ENCODE measurements at regions not wholly inside any gene's neighbourhood (a gene's known extent, or its start where the extent isn't known, plus 50 kb on each side); places are given as distances from the start of the nearest gene placed in this dataset.

DNA sequence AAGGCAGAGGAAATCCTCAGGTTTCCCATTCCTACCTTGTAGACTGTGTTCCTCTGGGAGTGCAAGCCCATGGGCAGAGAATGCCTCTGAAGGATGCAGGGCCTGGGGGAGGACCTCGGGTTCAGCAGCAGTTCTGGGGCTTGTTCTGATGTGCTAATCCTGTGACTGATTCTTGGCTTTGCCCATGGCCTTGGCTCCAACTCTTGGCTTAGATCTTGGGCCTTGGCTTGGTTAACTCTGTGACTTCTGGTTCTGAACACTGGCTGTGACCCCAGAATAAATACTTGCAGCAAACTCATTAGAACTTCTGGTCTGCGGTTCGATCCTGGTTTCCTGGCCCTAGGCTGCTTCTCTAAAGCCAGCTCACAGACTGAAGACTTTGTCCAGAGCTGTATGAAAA, 366.9 kb upstream of the ZEB2 start:
- Histone ChIP-seq H3K4me1 (ENCODE audit: control insufficient read depth, insufficient read depth, low read length) (no peaks in the 10 kb centered on the region), H3K27ac (ENCODE audit: extremely low read depth, low read depth, low read length) (no peak overlapping the region), H3K9me3 (ENCODE audit: control insufficient read depth, insufficient read depth, low read depth, low read length) (no peaks in the 10 kb centered on the region), H3K36me3 (ENCODE audit: control insufficient read depth in 2 of 2, insufficient read depth in 1 of 2, low read length in 2 of 2) (no peaks in the 10 kb centered on the region), H3K4me3 (ENCODE audit: low read depth, low read length) (no peak overlapping the region)
- TF ChIP-seq ZNF2 (tag by site-specific recombination; IDR thresholded peaks at IDR 0.05) = no peak
- no peak for TF ChIP-seq ZSCAN16 (tag by site-specific recombination; IDR thresholded peaks at IDR 0.05)
- TF ChIP-seq ZNF37A (tag by site-specific recombination; IDR thresholded peaks at IDR 0.05) = no peak
- TF ChIP-seq, protein P1, sequence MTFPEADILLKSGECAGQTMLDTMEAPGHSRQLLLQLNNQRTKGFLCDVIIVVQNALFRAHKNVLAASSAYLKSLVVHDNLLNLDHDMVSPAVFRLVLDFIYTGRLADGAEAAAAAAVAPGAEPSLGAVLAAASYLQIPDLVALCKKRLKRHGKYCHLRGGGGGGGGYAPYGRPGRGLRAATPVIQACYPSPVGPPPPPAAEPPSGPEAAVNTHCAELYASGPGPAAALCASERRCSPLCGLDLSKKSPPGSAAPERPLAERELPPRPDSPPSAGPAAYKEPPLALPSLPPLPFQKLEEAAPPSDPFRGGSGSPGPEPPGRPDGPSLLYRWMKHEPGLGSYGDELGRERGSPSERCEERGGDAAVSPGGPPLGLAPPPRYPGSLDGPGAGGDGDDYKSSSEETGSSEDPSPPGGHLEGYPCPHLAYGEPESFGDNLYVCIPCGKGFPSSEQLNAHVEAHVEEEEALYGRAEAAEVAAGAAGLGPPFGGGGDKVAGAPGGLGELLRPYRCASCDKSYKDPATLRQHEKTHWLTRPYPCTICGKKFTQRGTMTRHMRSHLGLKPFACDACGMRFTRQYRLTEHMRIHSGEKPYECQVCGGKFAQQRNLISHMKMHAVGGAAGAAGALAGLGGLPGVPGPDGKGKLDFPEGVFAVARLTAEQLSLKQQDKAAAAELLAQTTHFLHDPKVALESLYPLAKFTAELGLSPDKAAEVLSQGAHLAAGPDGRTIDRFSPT (tag by site-specific recombination; IDR thresholded peaks at IDR 0.05) = no peak
- TF ChIP-seq, protein P2, sequence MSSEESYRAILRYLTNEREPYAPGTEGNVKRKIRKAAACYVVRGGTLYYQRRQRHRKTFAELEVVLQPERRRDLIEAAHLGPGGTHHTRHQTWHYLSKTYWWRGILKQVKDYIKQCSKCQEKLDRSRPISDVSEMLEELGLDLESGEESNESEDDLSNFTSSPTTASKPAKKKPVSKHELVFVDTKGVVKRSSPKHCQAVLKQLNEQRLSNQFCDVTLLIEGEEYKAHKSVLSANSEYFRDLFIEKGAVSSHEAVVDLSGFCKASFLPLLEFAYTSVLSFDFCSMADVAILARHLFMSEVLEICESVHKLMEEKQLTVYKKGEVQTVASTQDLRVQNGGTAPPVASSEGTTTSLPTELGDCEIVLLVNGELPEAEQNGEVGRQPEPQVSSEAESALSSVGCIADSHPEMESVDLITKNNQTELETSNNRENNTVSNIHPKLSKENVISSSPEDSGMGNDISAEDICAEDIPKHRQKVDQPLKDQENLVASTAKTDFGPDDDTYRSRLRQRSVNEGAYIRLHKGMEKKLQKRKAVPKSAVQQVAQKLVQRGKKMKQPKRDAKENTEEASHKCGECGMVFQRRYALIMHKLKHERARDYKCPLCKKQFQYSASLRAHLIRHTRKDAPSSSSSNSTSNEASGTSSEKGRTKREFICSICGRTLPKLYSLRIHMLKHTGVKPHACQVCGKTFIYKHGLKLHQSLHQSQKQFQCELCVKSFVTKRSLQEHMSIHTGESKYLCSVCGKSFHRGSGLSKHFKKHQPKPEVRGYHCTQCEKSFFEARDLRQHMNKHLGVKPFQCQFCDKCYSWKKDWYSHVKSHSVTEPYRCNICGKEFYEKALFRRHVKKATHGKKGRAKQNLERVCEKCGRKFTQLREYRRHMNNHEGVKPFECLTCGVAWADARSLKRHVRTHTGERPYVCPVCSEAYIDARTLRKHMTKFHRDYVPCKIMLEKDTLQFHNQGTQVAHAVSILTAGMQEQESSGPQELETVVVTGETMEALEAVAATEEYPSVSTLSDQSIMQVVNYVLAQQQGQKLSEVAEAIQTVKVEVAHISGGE (tag by site-specific recombination; conservative IDR thresholded peaks at IDR 0.05; ENCODE audit: low read depth) = no peak
- no peak for TF ChIP-seq ZBTB48 (tag by site-specific recombination; IDR thresholded peaks at IDR 0.05)
- no peak for TF ChIP-seq ZNF549 (tag by site-specific recombination; IDR thresholded peaks at IDR 0.05)
- TF ChIP-seq ZNF548 (tag by site-specific recombination; IDR thresholded peaks at IDR 0.05) = no peak
- no peak for TF ChIP-seq GFI1B (tag by site-specific recombination; IDR thresholded peaks at IDR 0.05)
- TF ChIP-seq ZNF561 (tag by site-specific recombination; IDR thresholded peaks at IDR 0.05; ENCODE audit: borderline replicate concordance) = no peak
- TF ChIP-seq ZFHX2 (tag by site-specific recombination; conservative IDR thresholded peaks at IDR 0.05) = no peak
- TF ChIP-seq, protein P3, sequence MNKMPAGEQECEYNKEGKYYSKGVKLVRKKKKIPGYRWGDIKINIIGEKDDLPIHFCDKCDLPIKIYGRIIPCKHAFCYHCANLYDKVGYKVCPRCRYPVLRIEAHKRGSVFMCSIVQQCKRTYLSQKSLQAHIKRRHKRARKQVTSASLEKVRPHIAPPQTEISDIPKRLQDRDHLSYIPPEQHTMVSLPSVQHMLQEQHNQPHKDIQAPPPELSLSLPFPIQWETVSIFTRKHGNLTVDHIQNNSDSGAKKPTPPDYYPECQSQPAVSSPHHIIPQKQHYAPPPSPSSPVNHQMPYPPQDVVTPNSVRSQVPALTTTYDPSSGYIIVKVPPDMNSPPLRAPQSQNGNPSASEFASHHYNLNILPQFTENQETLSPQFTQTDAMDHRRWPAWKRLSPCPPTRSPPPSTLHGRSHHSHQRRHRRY (tag by site-specific recombination; IDR thresholded peaks at IDR 0.05) = no peak
- TF ChIP-seq ZSCAN30 (tag by site-specific recombination; IDR thresholded peaks at IDR 0.05) = no peak
- no peak for TF ChIP-seq ZNF791 (tag by site-specific recombination; IDR thresholded peaks at IDR 0.05)
- TF ChIP-seq TRIM28 (IDR thresholded peaks at IDR 0.05; ENCODE audit: borderline replicate concordance, low read length) = no peak
- TF ChIP-seq ZNF19 (tag by site-specific recombination; IDR thresholded peaks at IDR 0.05; ENCODE audit: low read depth) = no peak
- ChIA-PET CTCF (interaction anchor here (0.6 kb wide), 2 partner anchors 73 to 77 kb away, joined by 3 to 5 read pairs; no protein-coding TSS in a partner anchor), POLR2A (no interaction called here)

DNA sequence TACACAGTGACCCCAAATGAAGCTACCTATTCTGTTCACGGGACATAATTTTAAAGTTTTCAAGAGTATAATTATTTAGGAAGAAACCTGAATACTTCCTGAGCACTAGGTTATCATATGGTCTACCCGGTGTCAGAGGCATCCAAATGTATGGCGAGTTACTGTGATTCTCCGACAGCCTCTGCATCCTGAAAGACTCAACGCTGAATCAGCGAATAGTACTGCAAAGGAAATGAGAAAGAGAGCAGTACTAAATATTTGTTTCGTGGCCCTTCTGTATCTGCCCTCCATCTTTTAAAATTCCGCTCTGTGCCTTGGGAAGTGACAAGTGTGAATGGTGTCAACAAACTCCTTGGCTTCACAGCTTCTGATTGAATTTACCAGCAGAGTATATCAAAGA, 358.0 kb upstream of the ZEB2 start:
- Histone ChIP-seq H3K27ac (ENCODE audit: extremely low read depth, low read depth, low read length) (no peak overlapping the region), H3K4me1 (ENCODE audit: control insufficient read depth, insufficient read depth, low read length) (peaks cover 5% of the 10 kb centered on the region; the same call in 1 of the 2 replicates), H3K4me3 (ENCODE audit: low read depth, low read length) (no peak overlapping the region), H3K9me3 (ENCODE audit: control insufficient read depth, insufficient read depth, low read depth, low read length) (no peaks in the 10 kb centered on the region), H3K36me3 (ENCODE audit: control insufficient read depth in 2 of 2, insufficient read depth in 1 of 2, low read length in 2 of 2) (no peaks in the 10 kb centered on the region)
- TF ChIP-seq ZNF112 (tag by site-specific recombination; IDR thresholded peaks at IDR 0.05) (no peak), ZNF76 (tag by site-specific recombination; IDR thresholded peaks at IDR 0.05; ENCODE audit: borderline replicate concordance, low read depth) (no peak), ZNF624 (tag by site-specific recombination; IDR thresholded peaks at IDR 0.05) (no peak)
- TF ChIP-seq, protein P1 (tag by site-specific recombination; IDR thresholded peaks at IDR 0.05) = no peak
- TF ChIP-seq, protein P4, sequence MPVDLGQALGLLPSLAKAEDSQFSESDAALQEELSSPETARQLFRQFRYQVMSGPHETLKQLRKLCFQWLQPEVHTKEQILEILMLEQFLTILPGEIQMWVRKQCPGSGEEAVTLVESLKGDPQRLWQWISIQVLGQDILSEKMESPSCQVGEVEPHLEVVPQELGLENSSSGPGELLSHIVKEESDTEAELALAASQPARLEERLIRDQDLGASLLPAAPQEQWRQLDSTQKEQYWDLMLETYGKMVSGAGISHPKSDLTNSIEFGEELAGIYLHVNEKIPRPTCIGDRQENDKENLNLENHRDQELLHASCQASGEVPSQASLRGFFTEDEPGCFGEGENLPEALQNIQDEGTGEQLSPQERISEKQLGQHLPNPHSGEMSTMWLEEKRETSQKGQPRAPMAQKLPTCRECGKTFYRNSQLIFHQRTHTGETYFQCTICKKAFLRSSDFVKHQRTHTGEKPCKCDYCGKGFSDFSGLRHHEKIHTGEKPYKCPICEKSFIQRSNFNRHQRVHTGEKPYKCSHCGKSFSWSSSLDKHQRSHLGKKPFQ (tag by site-specific recombination; IDR thresholded peaks at IDR 0.05) = no peak
- CTCF ChIA-PET = no interaction called here
- POLR2A ChIA-PET = no interaction called here

Data from HEK293 (cell line).